ENCODE measurements at regions not wholly inside any gene's neighbourhood (a gene's known extent, or its start where the extent isn't known, plus 50 kb on each side); places are given as distances from the start of the nearest gene placed in this dataset.
A peak's percentile ranks its signal among the peaks of the same experiment; 100 is the strongest.

GRCh38 chr2:226135861-226136548, 663.6 kb downstream of the IRS1 start:
- H3K27ac ChIP-seq (ENCODE audit: low read depth, low read length): no peak overlapping the region
- no peaks in the 10 kb centered on the region for H3K79me2 ChIP-seq (ENCODE audit: control insufficient read depth, insufficient read depth, low read length, unreplicated experiment)
- no peak overlapping the region for H3K4me3 ChIP-seq (ENCODE audit: low read depth, low read length)
- H3K4me1 ChIP-seq (ENCODE audit: control insufficient read depth, insufficient read depth, low read length, unreplicated experiment): peaks cover 16% of the 10 kb centered on the region
- H2AFZ ChIP-seq (ENCODE audit: low read length, unreplicated experiment): no peak overlapping the region
- H3K27me3 ChIP-seq (ENCODE audit: insufficient read depth, low read length): no peaks in the 10 kb centered on the region
- no peaks in the 10 kb centered on the region for H3K36me3 ChIP-seq (ENCODE audit: insufficient read depth, low read length)

- H3K4me1 ChIP-seq (ENCODE audit: control insufficient read depth, insufficient read depth, low read length, unreplicated experiment): peaks cover 13% of the 10 kb centered on the region
Observed at GRCh38 chr2:226132323-226133215, 667.1 kb downstream of the IRS1 start.

GRCh38 chr2:226131299-226131784, 668.3 kb downstream of the IRS1 start:
- no peaks in the 10 kb centered on the region for H3K36me3 ChIP-seq (ENCODE audit: insufficient read depth, low read length)
- H3K4me3 ChIP-seq (ENCODE audit: low read depth, low read length): no peak overlapping the region
- H3K4me1 ChIP-seq (ENCODE audit: control insufficient read depth, insufficient read depth, low read length, unreplicated experiment): peaks cover 4% of the 10 kb centered on the region
- H3K79me2 ChIP-seq (ENCODE audit: control insufficient read depth, insufficient read depth, low read length, unreplicated experiment): no peaks in the 10 kb centered on the region
- H3K27me3 ChIP-seq (ENCODE audit: insufficient read depth, low read length): no peaks in the 10 kb centered on the region
- no peak overlapping the region for H2AFZ ChIP-seq (ENCODE audit: low read length, unreplicated experiment)
- H3K27ac ChIP-seq (ENCODE audit: low read depth, low read length): no peak overlapping the region

More at GRCh38 chr2:226132323-226133215, 667.1 kb downstream of the IRS1 start:
- Histone ChIP-seq H3K27ac (ENCODE audit: low read depth, low read length) (no peak overlapping the region), H3K27me3 (ENCODE audit: insufficient read depth, low read length) (no peaks in the 10 kb centered on the region), H3K79me2 (ENCODE audit: control insufficient read depth, insufficient read depth, low read length, unreplicated experiment) (no peaks in the 10 kb centered on the region), H2AFZ (ENCODE audit: low read length, unreplicated experiment) (no peak overlapping the region), H3K4me3 (ENCODE audit: low read depth, low read length) (no peak overlapping the region), H3K36me3 (ENCODE audit: insufficient read depth, low read length) (no peaks in the 10 kb centered on the region)

- Histone ChIP-seq H3K27me3 (ENCODE audit: insufficient read depth, low read length) (no peaks in the 10 kb centered on the region), H3K4me3 (ENCODE audit: low read depth, low read length) (no peak overlapping the region), H3K36me3 (ENCODE audit: insufficient read depth, low read length) (no peaks in the 10 kb centered on the region), H3K27ac (ENCODE audit: low read depth, low read length) (no peak overlapping the region), H3K79me2 (ENCODE audit: control insufficient read depth, insufficient read depth, low read length, unreplicated experiment) (no peaks in the 10 kb centered on the region), H2AFZ (ENCODE audit: low read length, unreplicated experiment) (no peak overlapping the region), H3K4me1 (ENCODE audit: control insufficient read depth, insufficient read depth, low read length, unreplicated experiment) (peaks cover 8% of the 10 kb centered on the region)
Observed at GRCh38 chr2:226130192-226130591, 669.4 kb downstream of the IRS1 start.

- H3K36me3 ChIP-seq (ENCODE audit: insufficient read depth, low read length): no peaks in the 10 kb centered on the region
- no peaks in the 10 kb centered on the region for H3K27me3 ChIP-seq (ENCODE audit: insufficient read depth, low read length)
- no peaks in the 10 kb centered on the region for H3K79me2 ChIP-seq (ENCODE audit: control insufficient read depth, insufficient read depth, low read length, unreplicated experiment)
- peaks cover 31% of the 10 kb centered on the region for H3K4me1 ChIP-seq (ENCODE audit: control insufficient read depth, insufficient read depth, low read length, unreplicated experiment)
- H3K4me3 ChIP-seq (ENCODE audit: low read depth, low read length): no peak overlapping the region
- no peak overlapping the region for H3K27ac ChIP-seq (ENCODE audit: low read depth, low read length)
- no peak overlapping the region for H2AFZ ChIP-seq (ENCODE audit: low read length, unreplicated experiment)
Observed at GRCh38 chr2:226127682-226128081, 671.9 kb downstream of the IRS1 start.

- Histone ChIP-seq H3K4me3 (ENCODE audit: low read depth, low read length) (no peak overlapping the region), H3K4me1 (ENCODE audit: control insufficient read depth, insufficient read depth, low read length, unreplicated experiment) (peaks cover 43% of the 10 kb centered on the region), H3K36me3 (ENCODE audit: insufficient read depth, low read length) (no peaks in the 10 kb centered on the region), H3K27ac (ENCODE audit: low read depth, low read length) (peak overlapping the region; percentile 85), H3K27me3 (ENCODE audit: insufficient read depth, low read length) (no peaks in the 10 kb centered on the region), H3K79me2 (ENCODE audit: control insufficient read depth, insufficient read depth, low read length, unreplicated experiment) (no peaks in the 10 kb centered on the region), H2AFZ (ENCODE audit: low read length, unreplicated experiment) (no peak overlapping the region)
Observed at GRCh38 chr2:226126104-226126503, 673.5 kb downstream of the IRS1 start.

GRCh38 chr2:226125176-226125883, 674.3 kb downstream of the IRS1 start:
- Histone ChIP-seq H2AFZ (ENCODE audit: low read length, unreplicated experiment) (peak overlapping the region; percentile 97), H3K79me2 (ENCODE audit: control insufficient read depth, insufficient read depth, low read length, unreplicated experiment) (no peaks in the 10 kb centered on the region), H3K27ac (ENCODE audit: low read depth, low read length) (peak overlapping the region; percentile 85), H3K27me3 (ENCODE audit: insufficient read depth, low read length) (no peaks in the 10 kb centered on the region), H3K36me3 (ENCODE audit: insufficient read depth, low read length) (no peaks in the 10 kb centered on the region), H3K4me1 (ENCODE audit: control insufficient read depth, insufficient read depth, low read length, unreplicated experiment) (peaks cover 46% of the 10 kb centered on the region), H3K4me3 (ENCODE audit: low read depth, low read length) (peak overlapping the region; percentile 47; the same call in 1 of the 2 replicates)

- peak overlapping the region; percentile 97 for H2AFZ ChIP-seq (ENCODE audit: low read length, unreplicated experiment)
- peak overlapping the region; percentile 47; the same call in 1 of the 2 replicates for H3K4me3 ChIP-seq (ENCODE audit: low read depth, low read length)
- H3K79me2 ChIP-seq (ENCODE audit: control insufficient read depth, insufficient read depth, low read length, unreplicated experiment): no peaks in the 10 kb centered on the region
- no peaks in the 10 kb centered on the region for H3K36me3 ChIP-seq (ENCODE audit: insufficient read depth, low read length)
- H3K27me3 ChIP-seq (ENCODE audit: insufficient read depth, low read length): no peaks in the 10 kb centered on the region
- peak overlapping the region; percentile 85 for H3K27ac ChIP-seq (ENCODE audit: low read depth, low read length)
- peaks cover 54% of the 10 kb centered on the region for H3K4me1 ChIP-seq (ENCODE audit: control insufficient read depth, insufficient read depth, low read length, unreplicated experiment)
Observed at GRCh38 chr2:226124548-226125011, 675.0 kb downstream of the IRS1 start.

GRCh38 chr2:226123300-226123699, 676.3 kb downstream of the IRS1 start:
- Histone ChIP-seq H3K27me3 (ENCODE audit: insufficient read depth, low read length) (no peaks in the 10 kb centered on the region), H3K4me3 (ENCODE audit: low read depth, low read length) (no peak overlapping the region), H3K27ac (ENCODE audit: low read depth, low read length) (peak overlapping the region; percentile 33), H2AFZ (ENCODE audit: low read length, unreplicated experiment) (peak overlapping the region; percentile 26), H3K36me3 (ENCODE audit: insufficient read depth, low read length) (no peaks in the 10 kb centered on the region), H3K4me1 (ENCODE audit: control insufficient read depth, insufficient read depth, low read length, unreplicated experiment) (peaks cover 61% of the 10 kb centered on the region), H3K79me2 (ENCODE audit: control insufficient read depth, insufficient read depth, low read length, unreplicated experiment) (no peaks in the 10 kb centered on the region)

GRCh38 chr2:226122041-226122440, 677.6 kb downstream of the IRS1 start:
- Histone ChIP-seq H2AFZ (ENCODE audit: low read length, unreplicated experiment) (no peak overlapping the region), H3K4me1 (ENCODE audit: control insufficient read depth, insufficient read depth, low read length, unreplicated experiment) (peaks cover 74% of the 10 kb centered on the region), H3K79me2 (ENCODE audit: control insufficient read depth, insufficient read depth, low read length, unreplicated experiment) (no peaks in the 10 kb centered on the region)

More at GRCh38 chr2:226122041-226122440, 677.6 kb downstream of the IRS1 start:
- Histone ChIP-seq H3K36me3 (ENCODE audit: insufficient read depth, low read length) (no peaks in the 10 kb centered on the region), H3K27me3 (ENCODE audit: insufficient read depth, low read length) (no peaks in the 10 kb centered on the region), H3K27ac (ENCODE audit: low read depth, low read length) (peak overlapping the region; percentile 27), H3K4me3 (ENCODE audit: low read depth, low read length) (no peak overlapping the region)
